ENCODE measurements at regions not wholly inside any gene's neighbourhood (a gene's known extent, or its start where the extent isn't known, plus 50 kb on each side); places are given as distances from the start of the nearest gene placed in this dataset.

GRCh38 chr7:153832160-153832559, 220.0 kb upstream of the DPP6 start:
- TF ChIP-seq CTCF (IDR thresholded peaks at IDR 0.05; ENCODE audit: poor library complexity, severe bottlenecking) (no peak), EP300 (conservative IDR thresholded peaks at IDR 0.05; ENCODE audit: poor library complexity, severe bottlenecking) (no peak), POLR2AphosphoS5 (IDR thresholded peaks at IDR 0.05) (no peak), EZH2 (IDR thresholded peaks at IDR 0.05; ENCODE audit: borderline replicate concordance, insufficient read depth, low read length, poor library complexity, severe bottlenecking) (no peak), RAD21 (conservative IDR thresholded peaks at IDR 0.05) (no peak), SMC3 (conservative IDR thresholded peaks at IDR 0.05; ENCODE audit: poor library complexity) (no peak)
